GM04504 (cell line): ENCODE measurements at regions not wholly inside any gene's neighbourhood (a gene's known extent, or its start where the extent isn't known, plus 50 kb on each side); places are given as distances from the start of the nearest gene placed in this dataset.
"Not testable (repeated sequence)": the region's sequence is repeated elsewhere in the genome, so short reads cannot be mapped to it uniquely, and the experiment has no call there.

Experiments used
- DNase-seq: peaks from one replicate; pipeline ENCODE4 v3.0.0-alpha.2; 2012; ENCODE audit warnings: low read depth

DNA sequence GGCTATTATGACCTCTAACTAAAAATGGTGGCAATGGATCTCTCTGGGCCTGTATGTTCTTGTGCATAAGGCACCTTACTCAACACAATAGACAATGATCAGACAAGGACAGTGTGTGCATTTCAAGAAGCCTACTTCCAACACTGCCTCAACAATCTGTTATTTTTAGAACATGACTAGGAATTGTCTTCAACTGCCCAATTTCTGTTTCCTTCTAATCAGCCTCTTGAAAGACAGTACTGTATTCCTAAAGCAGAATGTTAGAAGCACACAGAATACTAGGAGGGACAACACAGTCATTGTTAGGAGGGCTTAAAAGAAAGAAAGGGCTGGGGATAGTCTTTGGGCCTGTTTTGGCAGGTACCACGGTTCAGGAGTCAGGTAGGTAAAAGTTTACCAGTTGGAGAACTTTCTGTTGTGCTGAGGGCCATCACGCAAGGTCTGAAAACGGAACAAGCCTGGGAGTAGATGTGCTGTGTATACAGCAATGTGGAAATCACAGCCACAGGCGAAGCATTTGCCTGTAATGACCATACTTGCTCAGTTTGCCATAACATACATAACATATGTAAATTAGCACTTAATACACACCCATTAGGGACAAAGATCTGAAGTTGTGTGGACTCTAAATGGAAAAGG is 100.8 kb upstream of the ATXN3L start:
- DNase-seq, result no peak

GRCh38 chrX:13419918-13420317 is 100.1 kb upstream of the ATXN3L start:
- DNase-seq, result no peak

DNA sequence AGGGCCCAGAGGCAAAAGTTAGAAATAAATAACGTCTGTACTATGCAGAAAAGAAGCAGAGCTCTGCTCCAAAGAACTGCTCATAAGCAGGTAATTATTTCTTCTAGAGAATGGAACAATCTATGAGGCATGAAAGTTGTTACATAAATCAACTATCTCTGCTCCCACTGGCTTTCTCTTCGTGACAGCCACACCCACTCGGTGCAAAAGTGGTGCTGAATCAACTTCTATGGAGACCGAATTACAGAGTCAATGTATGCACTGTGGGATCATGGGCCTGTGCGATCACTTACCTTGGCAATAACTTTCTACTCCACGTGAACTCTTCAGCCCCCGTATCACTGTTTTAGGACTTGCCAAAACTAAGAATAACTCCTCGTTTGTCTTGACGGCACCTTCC is 99.4 kb upstream of the ATXN3L start:
- no peak for DNase-seq

- no peak for DNase-seq
Measured at GRCh38 chrX:13418126-13419097, 98.6 kb upstream of the ATXN3L start.

- DNase-seq, result no peak
Measured at GRCh38 chrX:13415509-13415908, 95.7 kb upstream of the ATXN3L start.

- no peak for DNase-seq
Measured at GRCh38 chrX:13414006-13414647, 94.3 kb upstream of the ATXN3L start.

DNA sequence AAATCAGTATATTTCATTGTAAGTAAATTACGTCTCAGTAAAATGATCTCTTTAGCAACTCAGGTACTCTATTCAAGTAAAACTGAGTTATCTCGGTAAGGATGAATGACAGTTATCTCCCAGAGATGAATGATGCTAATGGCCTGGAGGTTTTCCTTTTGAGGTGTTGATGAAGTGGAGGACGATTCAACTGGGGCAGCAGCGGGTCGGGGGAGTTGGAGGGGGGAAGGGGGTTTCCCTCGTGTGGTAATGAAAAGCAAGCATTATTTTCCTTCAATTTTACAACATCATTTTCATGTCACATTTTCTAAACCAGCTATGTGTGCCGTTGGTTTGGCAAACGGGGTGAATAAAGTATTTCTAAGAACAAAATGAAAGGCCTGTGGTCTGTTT is 92.4 kb upstream of the ATXN3L start:
- no peak for DNase-seq

GRCh38 chrX:13411496-13412207 is 91.8 kb upstream of the ATXN3L start:
- DNase-seq, result no peak

GRCh38 chrX:13408599-13408998 is 88.7 kb upstream of the ATXN3L start:
- not testable (repeated sequence) for DNase-seq

DNA sequence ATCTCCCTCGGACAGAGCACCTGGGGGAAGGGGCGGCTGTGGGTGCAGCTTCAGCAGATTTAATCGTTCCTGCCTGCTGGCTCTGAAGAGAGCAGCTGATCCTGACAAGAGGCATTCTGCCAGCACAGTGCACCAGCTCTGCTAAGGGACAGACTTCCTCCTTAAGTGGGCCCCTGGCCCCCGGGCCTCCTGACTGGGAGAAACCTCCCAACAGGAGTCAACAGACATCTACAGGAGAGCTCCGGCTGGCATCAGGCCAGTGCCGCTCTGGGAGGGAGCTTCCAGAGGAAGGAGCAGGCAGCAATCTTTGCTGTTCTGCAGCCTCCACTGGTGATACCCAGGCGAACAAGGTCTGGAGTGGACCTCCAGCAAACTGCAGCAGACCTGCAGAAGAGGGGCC is 84.9 kb upstream of the ATXN3L start:
- DNase-seq, result not testable (repeated sequence)

- no peak for DNase-seq
Measured at GRCh38 chrX:13404364-13404763, 84.5 kb upstream of the ATXN3L start.

- DNase-seq, result no peak
Measured at GRCh38 chrX:13401724-13402123, 81.9 kb upstream of the ATXN3L start.

DNA sequence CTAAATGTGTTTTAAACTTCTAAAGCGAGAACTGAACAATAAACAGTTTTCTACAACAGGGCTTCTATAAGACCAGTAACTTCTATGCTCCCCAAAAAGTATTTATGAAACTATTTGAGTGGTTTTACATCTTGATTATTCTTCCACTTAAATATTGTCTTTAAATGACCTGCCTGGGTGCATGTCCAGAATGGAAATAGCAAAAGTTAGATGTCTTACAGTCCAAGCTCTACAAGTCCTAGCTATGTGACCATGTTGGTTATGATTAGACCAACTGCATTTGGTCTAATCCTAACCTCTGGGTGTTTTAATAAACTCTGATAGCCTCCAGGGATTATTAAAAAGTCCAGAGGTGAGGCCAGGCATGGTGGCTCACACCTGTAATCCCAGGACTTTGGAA is 79.0 kb upstream of the ATXN3L start:
- DNase-seq, result no peak

DNA sequence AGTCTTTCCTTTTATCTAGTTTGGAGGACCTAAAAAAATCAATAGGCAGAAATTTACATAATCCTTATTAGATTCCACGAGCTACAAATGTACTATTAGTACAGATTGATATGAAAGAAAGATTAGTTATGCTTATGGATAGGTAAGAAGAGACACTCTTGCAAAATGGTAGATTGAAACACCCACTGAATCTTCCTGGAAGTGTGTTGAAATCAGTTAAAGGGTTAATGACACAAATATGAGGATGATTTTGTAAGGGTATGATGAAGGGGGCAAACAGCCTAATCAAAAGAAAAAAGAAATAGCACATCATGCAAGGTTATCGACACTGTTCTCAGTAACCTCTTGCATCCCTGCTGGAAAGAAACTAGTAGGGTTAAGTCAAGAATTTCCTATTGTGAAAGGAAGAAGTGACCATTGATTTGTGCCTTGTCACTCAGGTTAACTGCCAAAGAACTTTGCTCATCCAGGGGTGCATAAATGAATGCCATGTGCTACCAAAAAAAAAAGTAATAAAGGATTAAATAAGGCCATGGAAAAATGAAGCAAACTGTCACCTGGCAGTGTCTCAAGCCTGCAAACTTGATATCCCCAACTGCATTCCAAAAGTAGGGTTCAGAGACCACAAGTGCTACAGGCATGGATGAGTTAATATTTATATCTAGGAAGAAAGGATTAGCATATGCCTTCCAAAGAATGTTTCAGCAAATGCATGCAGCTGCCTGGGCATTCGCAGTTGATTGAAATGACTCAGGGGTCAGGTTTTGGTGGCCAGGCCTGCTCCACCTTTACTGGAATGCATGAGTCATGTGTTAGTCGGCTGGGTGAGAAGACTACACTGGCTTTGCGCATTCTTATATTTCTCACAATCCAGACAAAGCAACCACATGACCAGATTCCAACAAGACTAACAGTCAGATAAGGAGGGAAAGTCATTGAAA is 78.3 kb upstream of the ATXN3L start:
- peak; percentile 99 for DNase-seq

- DNase-seq, result no peak
Measured at GRCh38 chrX:13396924-13397323, 77.1 kb upstream of the ATXN3L start.

DNA sequence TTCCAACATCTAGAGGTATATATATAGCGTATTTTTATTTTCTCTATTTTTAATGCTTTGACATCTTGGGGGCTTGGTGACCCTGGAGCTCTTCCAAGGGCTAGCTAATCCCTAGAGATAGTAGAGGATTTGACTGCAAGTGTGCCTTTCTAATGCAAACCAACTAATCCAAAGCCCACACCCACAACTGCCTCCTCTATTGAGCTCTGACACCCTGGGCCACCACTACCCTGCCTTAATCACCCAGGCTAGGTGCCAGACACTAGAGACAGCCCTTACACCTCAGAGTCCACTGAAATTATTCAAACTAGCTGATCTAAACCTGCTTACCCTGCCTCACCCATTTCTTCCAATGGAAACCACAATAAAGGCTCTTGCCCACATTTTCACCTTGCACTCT is 69.6 kb upstream of the ATXN3L start:
- DNase-seq, result no peak

- DNase-seq, result peak; percentile 33
Measured at GRCh38 chrX:13387666-13388494, 68.0 kb upstream of the ATXN3L start.

- DNase-seq, result no peak
Measured at GRCh38 chrX:13386636-13387035, 66.8 kb upstream of the ATXN3L start.

GRCh38 chrX:13386092-13386491 is 66.2 kb upstream of the ATXN3L start:
- DNase-seq, result no peak

DNA sequence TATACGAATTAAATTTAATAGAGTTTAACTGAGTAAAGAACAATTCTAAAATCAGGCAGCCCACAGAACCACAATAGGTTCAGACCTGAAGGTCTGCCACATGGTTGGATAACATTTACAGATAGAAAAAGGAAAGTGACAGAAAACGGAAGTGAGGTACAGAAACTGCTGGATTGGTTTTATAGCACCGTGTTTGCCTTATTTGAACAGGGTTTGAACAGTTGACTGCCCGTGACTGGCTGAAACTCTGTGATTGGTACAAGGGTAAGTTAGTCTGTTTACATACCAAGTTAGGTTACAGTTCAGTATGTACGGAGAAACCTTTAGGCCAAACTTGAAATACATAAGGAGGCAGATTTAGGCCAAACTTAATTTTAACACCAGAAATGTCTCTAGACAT is 64.1 kb upstream of the ATXN3L start:
- DNase-seq, result no peak
